ENCODE measurements at regions not wholly inside any gene's neighbourhood (a gene's known extent, or its start where the extent isn't known, plus 50 kb on each side); places are given as distances from the start of the nearest gene placed in this dataset.
"Not testable (repeated sequence)": the region's sequence is repeated elsewhere in the genome, so short reads cannot be mapped to it uniquely, and the experiment has no call there.

- Histone ChIP-seq H3K4me3 (replicated peaks in 1 of 3) (no peak overlapping the region), H3K27me3 (no peaks in the 10 kb centered on the region), H3K9me3 (no peaks in the 10 kb centered on the region), H3K4me1 (no peaks in the 10 kb centered on the region), H3K36me3 (no peaks in the 10 kb centered on the region), H3K27ac (no peak overlapping the region)
- intact Hi-C loops (cut with DNase I): no loop called here
- 87 to 92% methylated on average over 6 of the region's 6 CpGs for WGBS, 2 donors
- no peak for TF ChIP-seq POLR2A (IDR thresholded peaks at IDR 0.05)
- no peak for TF ChIP-seq CTCF (IDR thresholded peaks at IDR 0.05)
- no peak for DNase-seq
These were observed 107.2 kb upstream of the ALDH1A3 start for GRCh38 chr15:100772478-100772877.

GRCh38 chr15:100772892-100773520 lies 106.6 kb upstream of the ALDH1A3 start:
- WGBS, 2 donors: 65 to 68% methylated on average over 9 of the region's 9 CpGs
- H3K4me1 ChIP-seq: no peaks in the 10 kb centered on the region
- intact Hi-C loops (cut with DNase I): no loop called here
- H3K27me3 ChIP-seq: no peaks in the 10 kb centered on the region
- H3K9me3 ChIP-seq: no peaks in the 10 kb centered on the region
- H3K36me3 ChIP-seq: no peaks in the 10 kb centered on the region
- H3K27ac ChIP-seq: no peak overlapping the region
- H3K4me3 ChIP-seq (replicated peaks in 1 of 3): no peak overlapping the region
- TF ChIP-seq POLR2A (IDR thresholded peaks at IDR 0.05): no peak
- no peak for TF ChIP-seq CTCF (IDR thresholded peaks at IDR 0.05)
- no peak for DNase-seq

GRCh38 chr15:100774044-100774443 lies 105.6 kb upstream of the ALDH1A3 start:
- H3K4me3 ChIP-seq (replicated peaks in 1 of 3); H3K36me3 ChIP-seq; H3K9me3 ChIP-seq; DNase-seq; intact Hi-C loops (cut with DNase I); H3K27me3 ChIP-seq; H3K4me1 ChIP-seq; H3K27ac ChIP-seq: not testable (repeated sequence)
- WGBS, 2 donors: 82 to 95% methylated on average over 10 to 12 of the region's 28 CpGs

- no peaks in the 10 kb centered on the region for H3K27me3 ChIP-seq
- 84 to 86% methylated on average over 12 of the region's 12 CpGs for WGBS, 2 donors
- TF ChIP-seq POLR2A (IDR thresholded peaks at IDR 0.05): no peak
- no peak for TF ChIP-seq CTCF (IDR thresholded peaks at IDR 0.05)
- no peaks in the 10 kb centered on the region for H3K9me3 ChIP-seq
- H3K4me3 ChIP-seq (replicated peaks in 1 of 3): no peak overlapping the region
- no peak for DNase-seq
- H3K27ac ChIP-seq: no peak overlapping the region
- intact Hi-C loops (cut with DNase I): no loop called here
- H3K4me1 ChIP-seq: no peaks in the 10 kb centered on the region
- H3K36me3 ChIP-seq: no peaks in the 10 kb centered on the region
These were observed 103.9 kb upstream of the ALDH1A3 start for GRCh38 chr15:100775581-100776185.

GRCh38 chr15:100777821-100778220 lies 101.8 kb upstream of the ALDH1A3 start:
- Histone ChIP-seq H3K4me1 (no peaks in the 10 kb centered on the region), H3K27ac (no peak overlapping the region), H3K36me3 (no peaks in the 10 kb centered on the region), H3K9me3 (no peaks in the 10 kb centered on the region), H3K4me3 (replicated peaks in 1 of 3) (no peak overlapping the region), H3K27me3 (no peaks in the 10 kb centered on the region)
- TF ChIP-seq CTCF (IDR thresholded peaks at IDR 0.05) (no peak), POLR2A (IDR thresholded peaks at IDR 0.05) (no peak)
- DNase-seq: no peak
- intact Hi-C loops (cut with DNase I): no loop called here
- 83 to 84% methylated on average over 2 of the region's 2 CpGs for WGBS, 2 donors

All from thyroid gland (tissue), 4 donors.